SU-DHL-6 (cell line): ENCODE measurements at regions not wholly inside any gene's neighbourhood (a gene's known extent, or its start where the extent isn't known, plus 50 kb on each side); places are given as distances from the start of the nearest gene placed in this dataset.

Experiments
- H2AFZ ChIP-seq: fragments of 200-600 bp; sonication (generic); 2 replicates; pipeline ENCODE4 v1.6.1; 2014; ENCODE audit warnings: low read depth, mild to moderate bottlenecking, moderate library complexity, mixed read lengths, antibody characterized with exemption, low read length; ENCODE audit not compliant: severe bottlenecking
- H3F3A ChIP-seq: fragments of 200-600 bp; shearing (Covaris generic); 2 replicates; pipeline ENCODE4 v1.6.0; 2016; ENCODE audit warnings: antibody characterized with exemption, mild to moderate bottlenecking; ENCODE audit not compliant: insufficient read depth
- H3K27ac ChIP-seq: fragments of 200-600 bp; sonication (generic); 2 replicates; pipeline ENCODE4 v1.5.1; 2016; ENCODE audit warnings: low read depth, mild to moderate bottlenecking, low read length, moderate library complexity, mixed read lengths
- H3K27me3 ChIP-seq: fragments of 200-600 bp; sonication (generic), shearing (Covaris generic); 2 replicates; pipeline ENCODE4 v1.6.0; 2014; ENCODE audit warnings: mild to moderate bottlenecking, low read length
- H3K36me3 ChIP-seq: fragments of 200-600 bp; sonication (generic); 2 replicates; pipeline ENCODE4 v1.6.1; 2014; ENCODE audit warnings: mild to moderate bottlenecking, low read length, mixed read lengths
- H3K4me2 ChIP-seq: fragments of 300-600, 200-600 bp; shearing (Covaris generic), sonication (generic); 2 replicates; pipeline ENCODE4 v1.6.0; 2014; ENCODE audit warnings: low read length, low read depth, mild to moderate bottlenecking; ENCODE audit not compliant: poor library complexity, severe bottlenecking
- H3K4me3 ChIP-seq: fragments of 200-600 bp; sonication (generic); 2 replicates; pipeline ENCODE4 v1.5.1; 2014; ENCODE audit warnings: antibody characterized with exemption, low read length, mild to moderate bottlenecking, mixed read lengths; ENCODE audit not compliant: insufficient read depth, poor library complexity, severe bottlenecking
- H3K79me2 ChIP-seq: fragments of 200-600 bp; sonication (generic); 2 replicates; pipeline ENCODE4 v1.6.1; 2014; ENCODE audit warnings: mild to moderate bottlenecking, low read length, moderate library complexity; ENCODE audit not compliant: insufficient read depth
- H3K9ac ChIP-seq: fragments of 200-600 bp; sonication (generic); 2 replicates; pipeline ENCODE4 v1.7.0; 2014; ENCODE audit warnings: mild to moderate bottlenecking, low read length
- H3K9me2 ChIP-seq: fragments of 200-600 bp; sonication (generic); replicated peaks from 2 replicates; pipeline ENCODE4 v1.6.1; 2014; ENCODE audit warnings: low read length; ENCODE audit not compliant: insufficient read depth
- H3K9me3 ChIP-seq: fragments of 200-600 bp; sonication (generic); 2 replicates; pipeline ENCODE4 v1.6.1; 2014; ENCODE audit warnings: low read length, mixed read lengths; ENCODE audit not compliant: insufficient read depth
- H4K20me1 ChIP-seq: fragments of 200-600 bp; sonication (generic); 2 replicates; pipeline ENCODE4 v1.6.1; 2014; ENCODE audit warnings: low read depth, mild to moderate bottlenecking, antibody characterized with exemption, low read length, moderate library complexity, mixed read lengths
- CTCF ChIP-seq: fragments of 200-600 bp; sonication (generic); IDR thresholded peaks from one replicate; pipeline ENCODE4 v1.5.1; 2017; ENCODE audit warnings: antibody characterized with exemption, mild to moderate bottlenecking, low read length, moderate library complexity; ENCODE audit not compliant: insufficient read depth, poor library complexity, severe bottlenecking
- EZH2phosphoT487 ChIP-seq: fragments of 200-600 bp; sonication (generic), shearing (Covaris generic); conservative IDR thresholded peaks from 2 replicates; pipeline ENCODE4 v1.6.1; 2018; ENCODE audit warnings: mild to moderate bottlenecking, antibody characterized with exemption, low read length, moderate library complexity, mixed read lengths

GRCh38 chr15:37824717-37825382 lies 109.6 kb upstream of the TMCO5A start:
- Histone ChIP-seq H4K20me1 (no peaks in the 10 kb centered on the region), H2AFZ (no peak overlapping the region), H3K27me3 (no peaks in the 10 kb centered on the region), H3K9me2 (no peaks in the 10 kb centered on the region), H3K27ac (no peak overlapping the region), H3K4me2 (no peak overlapping the region), H3K9ac (no peak overlapping the region), H3K9me3 (no peaks in the 10 kb centered on the region), H3K4me3 (no peak overlapping the region), H3F3A (no peaks in the 10 kb centered on the region), H3K36me3 (no peaks in the 10 kb centered on the region), H3K79me2 (no peaks in the 10 kb centered on the region)
- no peak for TF ChIP-seq EZH2phosphoT487
- TF ChIP-seq CTCF = no peak

GRCh38 chr15:37837276-37837675 lies 97.2 kb upstream of the TMCO5A start:
- H3K27ac ChIP-seq = no peak overlapping the region
- H3K9me2 ChIP-seq = no peaks in the 10 kb centered on the region
- H3K4me3 ChIP-seq = no peak overlapping the region
- no peaks in the 10 kb centered on the region for H3K79me2 ChIP-seq
- no peaks in the 10 kb centered on the region for H3F3A ChIP-seq
- no peaks in the 10 kb centered on the region for H3K36me3 ChIP-seq
- H3K27me3 ChIP-seq = no peaks in the 10 kb centered on the region
- no peak overlapping the region for H2AFZ ChIP-seq
- H3K4me2 ChIP-seq = no peak overlapping the region
- H3K9me3 ChIP-seq = no peaks in the 10 kb centered on the region
- H3K9ac ChIP-seq = no peak overlapping the region
- H4K20me1 ChIP-seq = no peaks in the 10 kb centered on the region
- no peak for TF ChIP-seq CTCF
- TF ChIP-seq EZH2phosphoT487 = no peak

GRCh38 chr15:37847776-37848175 lies 86.7 kb upstream of the TMCO5A start:
- Histone ChIP-seq H3K9ac (no peak overlapping the region), H3K4me2 (no peak overlapping the region), H3K9me2 (no peaks in the 10 kb centered on the region), H3K79me2 (no peaks in the 10 kb centered on the region), H3K36me3 (no peaks in the 10 kb centered on the region), H3F3A (no peaks in the 10 kb centered on the region), H3K4me3 (no peak overlapping the region), H4K20me1 (no peaks in the 10 kb centered on the region), H3K27ac (no peak overlapping the region), H2AFZ (no peak overlapping the region), H3K27me3 (no peaks in the 10 kb centered on the region; the same call in 1 of the 2 replicates), H3K9me3 (0 out of 2 replicates have a peak, but pooled peaks cover 2% of the 10 kb centered on the region)
- TF ChIP-seq CTCF = no peak
- TF ChIP-seq EZH2phosphoT487 = no peak
